GM21360 (cell line): ENCODE measurements at regions not wholly inside any gene's neighbourhood (a gene's known extent, or its start where the extent isn't known, plus 50 kb on each side); places are given as distances from the start of the nearest gene placed in this dataset.
"Not testable (repeated sequence)": the region's sequence is repeated elsewhere in the genome, so short reads cannot be mapped to it uniquely, and the experiment has no call there.

Experiments
- ATAC-seq: cut with Tn5 transposase; IDR thresholded peaks from one replicate; pipeline ENCODE4 v1.9.1; 2021; ENCODE audit warnings: mild to moderate bottlenecking, moderate library complexity; ENCODE audit not compliant: unreplicated experiment

- ATAC-seq: not testable (repeated sequence)
These were observed 252.1 kb upstream of the POT1 start for GRCh38 chr7:125181569-125182267.

- no peak for ATAC-seq
These were observed 243.9 kb upstream of the POT1 start for GRCh38 chr7:125173571-125173970.

- no peak for ATAC-seq
These were observed 239.5 kb upstream of the POT1 start for GRCh38 chr7:125169088-125169487.

GRCh38 chr7:125154930-125155329 lies 225.3 kb upstream of the POT1 start:
- ATAC-seq: peak; percentile 82

- no peak for ATAC-seq
These were observed 219.5 kb upstream of the POT1 start for GRCh38 chr7:125149151-125149550.

- no peak for ATAC-seq
These were observed 217.4 kb upstream of the POT1 start for GRCh38 chr7:125147047-125147446.

- no peak for ATAC-seq
These were observed 207.3 kb upstream of the POT1 start for GRCh38 chr7:125136755-125137532.

- no peak for ATAC-seq
These were observed 206.7 kb upstream of the POT1 start for GRCh38 chr7:125136341-125136740.

GRCh38 chr7:125130173-125130572 lies 200.5 kb upstream of the POT1 start:
- no peak for ATAC-seq

- ATAC-seq: no peak
These were observed 197.7 kb upstream of the POT1 start for GRCh38 chr7:125127304-125127703.

GRCh38 chr7:125126376-125126775 lies 196.8 kb upstream of the POT1 start:
- no peak for ATAC-seq

GRCh38 chr7:125125315-125125714 lies 195.7 kb upstream of the POT1 start:
- no peak for ATAC-seq

GRCh38 chr7:125122173-125122572 lies 192.5 kb upstream of the POT1 start:
- ATAC-seq: no peak

GRCh38 chr7:125119559-125120115 lies 190.0 kb upstream of the POT1 start:
- ATAC-seq: no peak

- no peak for ATAC-seq
These were observed 188.8 kb upstream of the POT1 start for GRCh38 chr7:125118444-125118843.

GRCh38 chr7:125112850-125113249 lies 183.2 kb upstream of the POT1 start:
- no peak for ATAC-seq

- ATAC-seq: no peak
These were observed 169.9 kb upstream of the POT1 start for GRCh38 chr7:125099519-125099918.

- ATAC-seq: peak; percentile 95
These were observed 168.8 kb upstream of the POT1 start for GRCh38 chr7:125098377-125098970.

GRCh38 chr7:125090596-125090995 lies 161.0 kb upstream of the POT1 start:
- ATAC-seq: no peak

- ATAC-seq: no peak
These were observed 159.5 kb upstream of the POT1 start for GRCh38 chr7:125089171-125089570.

GRCh38 chr7:125088555-125088954 lies 158.9 kb upstream of the POT1 start:
- no peak for ATAC-seq

- ATAC-seq: no peak
These were observed 155.5 kb upstream of the POT1 start for GRCh38 chr7:125085084-125085483.
